ENCODE measurements at regions not wholly inside any gene's neighbourhood (a gene's known extent, or its start where the extent isn't known, plus 50 kb on each side); places are given as distances from the start of the nearest gene placed in this dataset.

DNA sequence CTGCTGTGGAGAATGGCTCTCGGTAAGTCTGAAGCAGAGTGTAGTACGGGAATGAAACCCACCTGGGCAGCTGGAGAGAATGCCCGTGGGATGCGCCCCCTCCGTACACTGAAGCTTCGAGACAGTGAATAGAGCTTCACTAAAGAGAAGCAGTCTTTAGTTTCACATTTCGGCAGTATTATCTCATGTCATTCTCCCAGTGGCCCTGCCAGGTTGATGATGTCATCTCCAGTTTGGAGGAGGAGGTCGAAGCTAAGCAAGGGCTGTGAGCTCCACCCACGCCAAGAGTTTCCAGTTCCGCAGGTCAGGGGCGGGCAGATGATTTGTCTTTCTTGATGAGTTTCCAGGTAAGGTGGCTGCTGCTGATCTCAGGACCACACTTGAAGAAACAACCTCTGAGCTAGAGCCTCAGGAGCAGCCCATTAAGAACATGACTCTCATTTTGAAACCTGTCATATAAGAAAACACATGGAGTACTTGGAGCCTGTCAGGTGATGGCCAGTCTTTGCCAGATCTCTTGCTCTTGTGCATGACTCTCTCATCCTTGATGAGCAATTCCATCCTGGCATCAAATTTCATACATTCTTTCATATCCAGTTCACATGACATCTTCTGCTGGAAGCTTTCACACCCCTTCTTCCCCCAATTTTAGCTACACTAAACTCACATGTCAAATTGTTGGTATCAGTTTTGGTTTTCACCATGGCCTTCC, 475.0 kb downstream of the RNF144A start:
- no peak for TF ChIP-seq EZH2 (IDR thresholded peaks at IDR 0.05; ENCODE audit: insufficient read depth, poor library complexity, severe bottlenecking)
- TF ChIP-seq EZH2phosphoT487 (IDR thresholded peaks at IDR 0.05; ENCODE audit: insufficient read depth, low read depth) = no peak

Measured in GM23248 (cell line).